Vagina (tissue), 2 donors: ENCODE measurements at regions not wholly inside any gene's neighbourhood (a gene's known extent, or its start where the extent isn't known, plus 50 kb on each side); places are given as distances from the start of the nearest gene placed in this dataset.

Experiments used
- CTCF ChIP-seq, 3 experiments: fragments of 450-650 bp in 2 of 3; fragments of 200-600 bp in 1 of 3; sonication (generic) in 1 of 3; IDR thresholded peaks; one replicate each; pipeline ENCODE4 v1.5.1; 2017 to 2019; ENCODE audit warnings: antibody characterized with exemption in 3 of 3, mild to moderate bottlenecking in 2 of 3, moderate library complexity in 2 of 3
- POLR2A ChIP-seq, 2 donors: fragments of 450-650 bp; IDR thresholded peaks; one replicate each; pipeline ENCODE4 v1.6.1; 2017; ENCODE audit warnings: antibody characterized with exemption in 2 of 2, mild to moderate bottlenecking in 2 of 2, moderate library complexity in 2 of 2

- TF ChIP-seq CTCF (IDR thresholded peaks at IDR 0.05) (no peak), POLR2A (IDR thresholded peaks at IDR 0.05) (no peak)
Observed at GRCh38 chr12:113565368-113565767, 93.7 kb upstream of the LHX5 start.
